ENCODE measurements at regions not wholly inside any gene's neighbourhood (a gene's known extent, or its start where the extent isn't known, plus 50 kb on each side); places are given as distances from the start of the nearest gene placed in this dataset.

DNA sequence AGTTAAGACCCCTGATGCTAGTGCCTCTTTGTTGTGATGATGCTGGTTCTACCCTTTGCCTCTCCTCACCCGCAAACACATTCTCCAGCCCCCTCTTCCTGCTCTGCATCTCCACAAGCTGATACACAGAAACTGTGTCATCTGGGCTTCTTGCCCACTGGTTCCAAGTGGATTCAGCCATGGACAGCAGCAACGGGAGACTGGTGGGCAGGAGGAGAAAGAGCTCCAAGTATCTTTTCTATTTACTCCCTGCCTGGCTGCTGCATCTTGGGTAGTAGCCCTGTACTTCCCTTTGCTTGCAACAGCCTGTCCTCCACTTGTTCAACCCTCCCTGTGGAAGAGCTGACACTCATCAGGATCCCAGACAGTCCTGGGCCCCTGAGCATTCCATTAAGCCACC, 655.1 kb upstream of the RAB6C start:
- Mint-ChIP-seq H3K4me3 (ENCODE audit: low read depth) (no peak overlapping the region), H3K27ac (no peak overlapping the region), H3K27me3 (peaks cover 9% of the 10 kb centered on the region), H3K9me3 (ENCODE audit: low read depth) (peaks cover 5% of the 10 kb centered on the region), H3K4me1 (ENCODE audit: low read depth) (no peaks in the 10 kb centered on the region), H3K36me3 (ENCODE audit: insufficient read depth) (no peaks in the 10 kb centered on the region)
- no peak for DNase-seq (ENCODE audit: low spot score, unreplicated experiment)
- TF ChIP-seq, protein P1, sequence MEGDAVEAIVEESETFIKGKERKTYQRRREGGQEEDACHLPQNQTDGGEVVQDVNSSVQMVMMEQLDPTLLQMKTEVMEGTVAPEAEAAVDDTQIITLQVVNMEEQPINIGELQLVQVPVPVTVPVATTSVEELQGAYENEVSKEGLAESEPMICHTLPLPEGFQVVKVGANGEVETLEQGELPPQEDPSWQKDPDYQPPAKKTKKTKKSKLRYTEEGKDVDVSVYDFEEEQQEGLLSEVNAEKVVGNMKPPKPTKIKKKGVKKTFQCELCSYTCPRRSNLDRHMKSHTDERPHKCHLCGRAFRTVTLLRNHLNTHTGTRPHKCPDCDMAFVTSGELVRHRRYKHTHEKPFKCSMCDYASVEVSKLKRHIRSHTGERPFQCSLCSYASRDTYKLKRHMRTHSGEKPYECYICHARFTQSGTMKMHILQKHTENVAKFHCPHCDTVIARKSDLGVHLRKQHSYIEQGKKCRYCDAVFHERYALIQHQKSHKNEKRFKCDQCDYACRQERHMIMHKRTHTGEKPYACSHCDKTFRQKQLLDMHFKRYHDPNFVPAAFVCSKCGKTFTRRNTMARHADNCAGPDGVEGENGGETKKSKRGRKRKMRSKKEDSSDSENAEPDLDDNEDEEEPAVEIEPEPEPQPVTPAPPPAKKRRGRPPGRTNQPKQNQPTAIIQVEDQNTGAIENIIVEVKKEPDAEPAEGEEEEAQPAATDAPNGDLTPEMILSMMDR (IDR thresholded peaks at IDR 0.05; ENCODE audit: unreplicated experiment), result no peak

DNA sequence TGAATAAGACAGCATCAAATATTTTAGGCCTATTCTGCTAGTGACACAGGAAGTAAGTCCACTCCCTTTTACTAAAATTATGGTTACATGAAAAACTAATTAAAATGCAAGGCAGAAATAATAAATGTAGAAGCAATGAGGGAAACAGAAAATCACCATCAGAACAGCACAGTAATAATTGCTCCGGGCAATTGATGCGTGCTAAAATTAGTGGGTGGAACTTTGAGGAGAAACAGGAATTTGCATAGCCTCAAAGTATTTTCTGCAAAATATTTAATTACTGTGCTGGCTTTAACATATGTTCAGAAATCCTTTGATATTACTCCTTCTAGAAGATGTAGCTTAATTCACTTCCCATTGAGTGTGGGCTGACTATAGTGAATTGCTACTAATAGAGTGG, 654.3 kb upstream of the RAB6C start:
- TF ChIP-seq, protein P1 (IDR thresholded peaks at IDR 0.05; ENCODE audit: unreplicated experiment), result no peak
- Mint-ChIP-seq H3K27me3 (peaks cover 9% of the 10 kb centered on the region), H3K9me3 (ENCODE audit: low read depth) (peaks cover 6% of the 10 kb centered on the region), H3K36me3 (ENCODE audit: insufficient read depth) (no peaks in the 10 kb centered on the region), H3K4me3 (ENCODE audit: low read depth) (no peak overlapping the region), H3K27ac (no peak overlapping the region), H3K4me1 (ENCODE audit: low read depth) (no peaks in the 10 kb centered on the region)
- no peak for DNase-seq (ENCODE audit: low spot score, unreplicated experiment)

DNA sequence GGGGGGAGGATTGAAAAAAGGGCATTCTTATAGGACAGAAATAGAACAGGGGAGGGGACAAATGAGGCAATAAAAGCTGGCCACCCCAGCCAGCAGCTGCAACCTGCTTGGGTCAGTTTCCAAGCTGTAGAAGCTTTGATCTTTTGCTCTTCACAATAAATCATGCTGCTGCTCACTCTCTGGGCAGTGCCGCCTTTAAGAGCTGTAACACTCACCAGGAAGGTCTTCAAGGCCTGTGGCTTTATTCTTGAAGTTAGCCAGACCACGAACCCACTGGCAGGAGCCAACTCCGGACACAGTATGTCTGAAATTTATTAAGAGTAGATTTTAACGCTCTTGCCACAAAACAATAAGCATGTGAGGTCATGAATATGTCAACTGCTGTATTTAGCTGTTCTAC, 649.9 kb upstream of the RAB6C start:
- H3K4me1 Mint-ChIP-seq (ENCODE audit: low read depth), result no peaks in the 10 kb centered on the region
- H3K36me3 Mint-ChIP-seq (ENCODE audit: insufficient read depth), result no peaks in the 10 kb centered on the region
- no peak for DNase-seq (ENCODE audit: low spot score, unreplicated experiment)
- H3K27me3 Mint-ChIP-seq, result peaks cover 2% of the 10 kb centered on the region
- peaks cover 6% of the 10 kb centered on the region for H3K9me3 Mint-ChIP-seq (ENCODE audit: low read depth)
- H3K4me3 Mint-ChIP-seq (ENCODE audit: low read depth), result no peak overlapping the region
- TF ChIP-seq, protein P1 (IDR thresholded peaks at IDR 0.05; ENCODE audit: unreplicated experiment), result no peak
- H3K27ac Mint-ChIP-seq, result no peak overlapping the region

DNA sequence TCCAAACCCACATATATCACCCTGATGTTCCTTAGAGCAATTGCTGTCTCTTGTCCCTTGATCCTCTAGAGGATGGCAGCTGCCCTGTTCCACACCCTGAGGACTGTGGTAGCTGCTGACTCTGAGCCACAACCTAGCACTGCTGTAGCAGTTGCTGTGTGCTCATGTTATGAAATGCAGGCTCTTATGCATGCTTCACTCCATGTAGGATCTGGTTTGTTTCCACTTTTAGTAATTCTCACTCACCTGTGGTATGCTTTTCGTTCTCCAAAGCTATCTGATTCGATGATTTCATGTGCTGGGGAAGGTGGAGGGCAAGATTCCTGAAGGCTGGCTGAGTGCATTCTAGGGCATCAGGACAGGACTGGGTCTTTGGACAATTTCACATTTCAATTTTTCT, 649.0 kb upstream of the RAB6C start:
- no peak for DNase-seq (ENCODE audit: low spot score, unreplicated experiment)
- H3K4me3 Mint-ChIP-seq (ENCODE audit: low read depth), result no peak overlapping the region
- peaks cover 6% of the 10 kb centered on the region for H3K9me3 Mint-ChIP-seq (ENCODE audit: low read depth)
- no peak overlapping the region for H3K27ac Mint-ChIP-seq
- no peaks in the 10 kb centered on the region for H3K27me3 Mint-ChIP-seq
- H3K36me3 Mint-ChIP-seq (ENCODE audit: insufficient read depth), result no peaks in the 10 kb centered on the region
- H3K4me1 Mint-ChIP-seq (ENCODE audit: low read depth), result no peaks in the 10 kb centered on the region
- TF ChIP-seq, protein P1 (IDR thresholded peaks at IDR 0.05; ENCODE audit: unreplicated experiment), result no peak

DNA sequence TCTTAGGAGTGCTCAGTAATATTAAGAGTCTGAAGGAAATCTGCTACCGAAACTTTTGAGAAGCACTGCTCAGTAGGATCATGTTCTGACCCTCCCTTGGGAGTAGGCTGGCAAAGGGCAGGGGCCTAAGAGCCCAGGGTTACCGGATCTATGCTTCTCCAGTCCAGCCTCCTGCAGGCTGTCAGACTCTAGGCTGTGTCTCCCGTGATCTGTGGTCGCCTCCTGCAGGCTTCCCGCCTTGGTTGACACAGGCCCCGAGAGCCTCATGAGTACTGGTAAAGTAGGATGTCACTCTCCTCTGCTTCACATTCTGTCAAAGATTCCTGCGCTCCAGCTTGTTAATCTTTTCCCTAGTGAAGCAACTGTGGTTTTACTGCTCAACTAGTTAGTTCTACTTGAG, 647.8 kb upstream of the RAB6C start:
- H3K27me3 Mint-ChIP-seq, result no peaks in the 10 kb centered on the region
- no peaks in the 10 kb centered on the region for H3K36me3 Mint-ChIP-seq (ENCODE audit: insufficient read depth)
- H3K4me1 Mint-ChIP-seq (ENCODE audit: low read depth), result no peaks in the 10 kb centered on the region
- TF ChIP-seq, protein P1 (IDR thresholded peaks at IDR 0.05; ENCODE audit: unreplicated experiment), result no peak
- no peak overlapping the region for H3K27ac Mint-ChIP-seq
- no peak for DNase-seq (ENCODE audit: low spot score, unreplicated experiment)
- H3K9me3 Mint-ChIP-seq (ENCODE audit: low read depth), result peaks cover 6% of the 10 kb centered on the region
- H3K4me3 Mint-ChIP-seq (ENCODE audit: low read depth), result no peak overlapping the region
